ENCODE measurements at regions not wholly inside any gene's neighbourhood (a gene's known extent, or its start where the extent isn't known, plus 50 kb on each side); places are given as distances from the start of the nearest gene placed in this dataset.
A peak's percentile ranks its signal among the peaks of the same experiment; 100 is the strongest.

- no peak overlapping the region for H3K4me3 ChIP-seq (ENCODE audit: control insufficient read depth, low read depth, low read length)
- no peak for TF ChIP-seq CTCF (conservative IDR thresholded peaks at IDR 0.05; ENCODE audit: control insufficient read depth, insufficient read depth, low read depth, low read length)
- no peak for DNase-seq (ENCODE audit: low read depth)
Measured at GRCh38 chr1:83543222-83543973, 455.5 kb downstream of the TTLL7 start.

- TF ChIP-seq CTCF (conservative IDR thresholded peaks at IDR 0.05; ENCODE audit: control insufficient read depth, insufficient read depth, low read depth, low read length), result no peak
- H3K4me3 ChIP-seq (ENCODE audit: control insufficient read depth, low read depth, low read length), result no peak overlapping the region
- DNase-seq (ENCODE audit: low read depth), result no peak
Measured at GRCh38 chr1:83531521-83532309, 467.2 kb downstream of the TTLL7 start.

GRCh38 chr1:83530506-83530905, 468.4 kb downstream of the TTLL7 start:
- no peak for DNase-seq (ENCODE audit: low read depth)
- H3K4me3 ChIP-seq (ENCODE audit: control insufficient read depth, low read depth, low read length), result no peak overlapping the region
- no peak for TF ChIP-seq CTCF (conservative IDR thresholded peaks at IDR 0.05; ENCODE audit: control insufficient read depth, insufficient read depth, low read depth, low read length)

- DNase-seq (ENCODE audit: low read depth), result no peak
- no peak for TF ChIP-seq CTCF (conservative IDR thresholded peaks at IDR 0.05; ENCODE audit: control insufficient read depth, insufficient read depth, low read depth, low read length)
- H3K4me3 ChIP-seq (ENCODE audit: control insufficient read depth, low read depth, low read length), result no peak overlapping the region
Measured at GRCh38 chr1:83527987-83528386, 470.9 kb downstream of the TTLL7 start.

GRCh38 chr1:83520797-83521196, 478.1 kb downstream of the TTLL7 start:
- DNase-seq (ENCODE audit: low read depth), result peak; percentile 16
- no peak overlapping the region for H3K4me3 ChIP-seq (ENCODE audit: control insufficient read depth, low read depth, low read length)
- TF ChIP-seq CTCF (conservative IDR thresholded peaks at IDR 0.05; ENCODE audit: control insufficient read depth, insufficient read depth, low read depth, low read length), result no peak

GRCh38 chr1:83516369-83516768, 482.6 kb downstream of the TTLL7 start:
- no peak for TF ChIP-seq CTCF (conservative IDR thresholded peaks at IDR 0.05; ENCODE audit: control insufficient read depth, insufficient read depth, low read depth, low read length)
- H3K4me3 ChIP-seq (ENCODE audit: control insufficient read depth, low read depth, low read length), result no peak overlapping the region
- peak; percentile 88 for DNase-seq (ENCODE audit: low read depth)
